SH-SY5Y (cell line): ENCODE measurements at regions not wholly inside any gene's neighbourhood (a gene's known extent, or its start where the extent isn't known, plus 50 kb on each side); places are given as distances from the start of the nearest gene placed in this dataset.

Experiments
- GATA2 ChIP-seq: IDR thresholded peaks from 2 replicates; pipeline ENCODE4 v1.6.1; 2011; ENCODE audit warnings: mild to moderate bottlenecking, low read depth, low read length
- GATA3 ChIP-seq: IDR thresholded peaks from 2 replicates; pipeline ENCODE4 v1.6.1; 2011; ENCODE audit warnings: low read depth, mild to moderate bottlenecking, low read length, moderate library complexity

DNA sequence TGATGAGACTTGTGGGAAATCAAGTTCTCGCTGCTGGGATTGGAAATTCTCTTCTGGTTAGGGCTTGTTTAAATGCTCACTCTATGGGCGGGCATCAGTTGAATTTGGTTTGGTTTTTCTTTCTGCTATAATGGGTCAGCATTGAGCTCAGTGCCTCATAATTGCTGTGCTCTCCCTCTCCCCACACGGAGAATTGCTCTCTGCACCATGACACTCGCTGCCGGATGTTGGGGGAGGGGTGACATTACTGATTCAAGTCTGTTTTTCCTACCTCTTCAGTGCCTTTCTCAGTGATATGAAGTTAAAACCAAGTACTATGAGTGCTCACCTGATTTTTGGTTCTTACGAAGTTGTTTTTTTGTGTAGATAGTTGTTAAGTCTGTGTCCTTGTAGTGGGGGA, 599.6 kb downstream of the EPM2A start:
- TF ChIP-seq GATA2: no peak
- TF ChIP-seq GATA3: no peak
